ENCODE measurements at regions not wholly inside any gene's neighbourhood (a gene's known extent, or its start where the extent isn't known, plus 50 kb on each side); places are given as distances from the start of the nearest gene placed in this dataset.

DNA sequence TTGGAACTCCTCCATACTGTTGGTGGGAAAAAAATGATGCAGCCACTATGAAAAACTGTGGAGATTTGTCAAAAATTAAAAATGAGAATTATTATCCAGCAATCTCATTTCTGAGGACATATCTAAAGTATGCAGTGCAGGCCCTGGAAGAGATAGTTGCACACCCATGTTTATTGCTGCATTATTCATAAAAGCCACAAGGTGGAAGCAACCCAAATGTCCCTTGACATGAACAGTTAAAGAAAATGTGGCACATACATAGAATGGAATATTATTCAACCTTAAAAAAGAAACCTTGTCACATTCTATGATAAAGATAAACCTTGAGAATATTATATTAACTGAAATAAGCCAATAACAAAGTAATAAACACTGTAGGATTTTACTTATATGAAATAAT is 80.9 kb upstream of the ARHGEF26 start:
- TF ChIP-seq, protein P1, sequence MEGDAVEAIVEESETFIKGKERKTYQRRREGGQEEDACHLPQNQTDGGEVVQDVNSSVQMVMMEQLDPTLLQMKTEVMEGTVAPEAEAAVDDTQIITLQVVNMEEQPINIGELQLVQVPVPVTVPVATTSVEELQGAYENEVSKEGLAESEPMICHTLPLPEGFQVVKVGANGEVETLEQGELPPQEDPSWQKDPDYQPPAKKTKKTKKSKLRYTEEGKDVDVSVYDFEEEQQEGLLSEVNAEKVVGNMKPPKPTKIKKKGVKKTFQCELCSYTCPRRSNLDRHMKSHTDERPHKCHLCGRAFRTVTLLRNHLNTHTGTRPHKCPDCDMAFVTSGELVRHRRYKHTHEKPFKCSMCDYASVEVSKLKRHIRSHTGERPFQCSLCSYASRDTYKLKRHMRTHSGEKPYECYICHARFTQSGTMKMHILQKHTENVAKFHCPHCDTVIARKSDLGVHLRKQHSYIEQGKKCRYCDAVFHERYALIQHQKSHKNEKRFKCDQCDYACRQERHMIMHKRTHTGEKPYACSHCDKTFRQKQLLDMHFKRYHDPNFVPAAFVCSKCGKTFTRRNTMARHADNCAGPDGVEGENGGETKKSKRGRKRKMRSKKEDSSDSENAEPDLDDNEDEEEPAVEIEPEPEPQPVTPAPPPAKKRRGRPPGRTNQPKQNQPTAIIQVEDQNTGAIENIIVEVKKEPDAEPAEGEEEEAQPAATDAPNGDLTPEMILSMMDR (IDR thresholded peaks at IDR 0.05 in 2 of 3, conservative IDR thresholded peaks at IDR 0.05 in 1 of 3; ENCODE audit: control insufficient read depth in 2 of 3, extremely low read depth in 1 of 3, insufficient read depth in 1 of 3, low read depth in 3 of 3, low read length in 3 of 3), result peak; percentile 25 to 39 (median 34); a peak in 3 of 6 replicates
- TF ChIP-seq NFYB (IDR thresholded peaks at IDR 0.05; ENCODE audit: insufficient read depth, low read depth, low read length), result no peak
- no peak for TF ChIP-seq STAT1 (conservative IDR thresholded peaks at IDR 0.05)
- TF ChIP-seq, protein P2, sequence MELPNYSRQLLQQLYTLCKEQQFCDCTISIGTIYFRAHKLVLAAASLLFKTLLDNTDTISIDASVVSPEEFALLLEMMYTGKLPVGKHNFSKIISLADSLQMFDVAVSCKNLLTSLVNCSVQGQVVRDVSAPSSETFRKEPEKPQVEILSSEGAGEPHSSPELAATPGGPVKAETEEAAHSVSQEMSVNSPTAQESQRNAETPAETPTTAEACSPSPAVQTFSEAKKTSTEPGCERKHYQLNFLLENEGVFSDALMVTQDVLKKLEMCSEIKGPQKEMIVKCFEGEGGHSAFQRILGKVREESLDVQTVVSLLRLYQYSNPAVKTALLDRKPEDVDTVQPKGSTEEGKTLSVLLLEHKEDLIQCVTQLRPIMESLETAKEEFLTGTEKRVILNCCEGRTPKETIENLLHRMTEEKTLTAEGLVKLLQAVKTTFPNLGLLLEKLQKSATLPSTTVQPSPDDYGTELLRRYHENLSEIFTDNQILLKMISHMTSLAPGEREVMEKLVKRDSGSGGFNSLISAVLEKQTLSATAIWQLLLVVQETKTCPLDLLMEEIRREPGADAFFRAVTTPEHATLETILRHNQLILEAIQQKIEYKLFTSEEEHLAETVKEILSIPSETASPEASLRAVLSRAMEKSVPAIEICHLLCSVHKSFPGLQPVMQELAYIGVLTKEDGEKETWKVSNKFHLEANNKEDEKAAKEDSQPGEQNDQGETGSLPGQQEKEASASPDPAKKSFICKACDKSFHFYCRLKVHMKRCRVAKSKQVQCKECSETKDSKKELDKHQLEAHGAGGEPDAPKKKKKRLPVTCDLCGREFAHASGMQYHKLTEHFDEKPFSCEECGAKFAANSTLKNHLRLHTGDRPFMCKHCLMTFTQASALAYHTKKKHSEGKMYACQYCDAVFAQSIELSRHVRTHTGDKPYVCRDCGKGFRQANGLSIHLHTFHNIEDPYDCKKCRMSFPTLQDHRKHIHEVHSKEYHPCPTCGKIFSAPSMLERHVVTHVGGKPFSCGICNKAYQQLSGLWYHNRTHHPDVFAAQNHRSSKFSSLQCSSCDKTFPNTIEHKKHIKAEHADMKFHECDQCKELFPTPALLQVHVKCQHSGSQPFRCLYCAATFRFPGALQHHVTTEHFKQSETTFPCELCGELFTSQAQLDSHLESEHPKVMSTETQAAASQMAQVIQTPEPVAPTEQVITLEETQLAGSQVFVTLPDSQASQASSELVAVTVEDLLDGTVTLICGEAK (IDR thresholded peaks at IDR 0.05; ENCODE audit: borderline replicate concordance), result no peak
- no peak for TF ChIP-seq POLR2A (IDR thresholded peaks at IDR 0.05; ENCODE audit: low read depth, low read length)
- TF ChIP-seq SIN3A (IDR thresholded peaks at IDR 0.05; ENCODE audit: low read depth, low read length), result no peak
- TF ChIP-seq SRF (IDR thresholded peaks at IDR 0.05; ENCODE audit: low read depth in 2 of 2, low read length in 2 of 2), result no peak
- TF ChIP-seq JUNB (IDR thresholded peaks at IDR 0.05), result no peak
- no peak for TF ChIP-seq ZSCAN29 (IDR thresholded peaks at IDR 0.05)
- no peak for TF ChIP-seq SMAD1 (IDR thresholded peaks at IDR 0.05; ENCODE audit: low read depth, partially characterized antibody)
- TF ChIP-seq RFX5 (IDR thresholded peaks at IDR 0.05; ENCODE audit: low read depth, low read length), result no peak
- no peak for TF ChIP-seq TCF7 (IDR thresholded peaks at IDR 0.05; ENCODE audit: borderline replicate concordance)
- no peak for TF ChIP-seq NR2C2 (IDR thresholded peaks at IDR 0.05; ENCODE audit: borderline replicate concordance, control insufficient read depth, insufficient read length, low read depth)
- TF ChIP-seq CEBPB (IDR thresholded peaks at IDR 0.05; ENCODE audit: borderline replicate concordance in 1 of 2, low read depth in 2 of 2, low read length in 2 of 2), result no peak

Measured in GM12878 (cell line).